ENCODE measurements at regions not wholly inside any gene's neighbourhood (a gene's known extent, or its start where the extent isn't known, plus 50 kb on each side); places are given as distances from the start of the nearest gene placed in this dataset.

- DNase-seq (ENCODE audit: low spot score): no peak
These were observed 579.5 kb downstream of the PDCD6IP start for GRCh38 chr3:34377961-34378360.

DNA sequence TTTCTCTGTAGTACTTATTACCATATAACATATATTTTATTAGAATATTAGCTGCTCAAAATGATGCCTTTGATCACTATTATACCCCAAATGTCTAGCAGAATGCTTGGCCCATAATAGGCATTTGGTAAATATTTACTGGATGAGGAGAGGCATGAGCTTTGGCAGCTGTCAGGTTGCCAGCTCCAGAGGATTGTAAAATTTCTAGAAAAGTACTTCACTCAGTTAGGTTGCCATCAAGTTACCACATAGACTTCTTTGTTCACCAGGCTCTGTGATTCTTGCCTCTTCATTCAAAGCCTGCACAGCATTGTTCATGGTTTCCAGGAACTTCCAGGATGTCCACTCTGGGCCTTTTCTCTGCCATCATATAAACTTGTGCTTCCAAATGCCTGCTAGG, 582.8 kb downstream of the PDCD6IP start:
- no peak for DNase-seq (ENCODE audit: low spot score)

GRCh38 chr3:34382859-34383258, 584.4 kb downstream of the PDCD6IP start:
- no peak for DNase-seq (ENCODE audit: low spot score)

DNA sequence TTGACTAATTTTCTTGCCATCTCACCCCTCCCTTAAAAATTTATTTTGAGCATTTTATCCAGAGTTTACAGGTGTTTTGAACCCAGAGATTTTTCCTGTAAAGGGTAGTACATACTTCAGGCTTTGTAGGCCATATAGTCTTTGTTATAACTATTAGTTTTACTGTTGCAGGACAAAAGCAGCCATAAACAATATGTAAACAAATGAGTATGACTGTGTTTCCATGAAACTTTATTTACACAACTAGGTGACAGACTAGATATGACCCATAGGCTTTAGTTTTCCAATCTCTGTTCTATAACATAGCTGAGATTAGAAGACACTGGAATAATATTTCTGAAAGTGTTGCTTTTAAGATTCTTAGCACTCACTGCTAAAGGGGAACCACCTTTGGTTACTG, 587.9 kb downstream of the PDCD6IP start:
- no peak for DNase-seq (ENCODE audit: low spot score)

GRCh38 chr3:34387826-34388564, 589.6 kb downstream of the PDCD6IP start:
- no peak for DNase-seq (ENCODE audit: low spot score)

DNA sequence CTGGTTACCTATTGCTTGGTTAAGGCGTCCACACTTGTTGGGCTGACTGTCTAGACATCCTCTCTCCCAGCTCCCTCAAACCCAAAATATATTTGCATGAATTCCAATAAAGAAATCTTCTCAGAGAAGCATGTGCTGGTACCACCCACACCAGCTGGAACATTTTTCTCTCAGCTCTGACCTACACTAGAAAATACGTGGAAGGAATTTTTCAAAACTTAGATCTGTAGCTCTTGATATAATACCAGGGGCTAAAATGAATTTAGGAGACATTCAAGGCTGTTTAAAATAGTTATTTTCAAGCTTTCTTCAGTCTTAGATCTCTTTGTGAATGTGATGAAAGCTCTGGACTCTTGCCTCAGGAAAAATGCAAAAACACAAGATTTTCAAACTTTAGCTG, 590.4 kb downstream of the PDCD6IP start:
- DNase-seq (ENCODE audit: low spot score): no peak

DNA sequence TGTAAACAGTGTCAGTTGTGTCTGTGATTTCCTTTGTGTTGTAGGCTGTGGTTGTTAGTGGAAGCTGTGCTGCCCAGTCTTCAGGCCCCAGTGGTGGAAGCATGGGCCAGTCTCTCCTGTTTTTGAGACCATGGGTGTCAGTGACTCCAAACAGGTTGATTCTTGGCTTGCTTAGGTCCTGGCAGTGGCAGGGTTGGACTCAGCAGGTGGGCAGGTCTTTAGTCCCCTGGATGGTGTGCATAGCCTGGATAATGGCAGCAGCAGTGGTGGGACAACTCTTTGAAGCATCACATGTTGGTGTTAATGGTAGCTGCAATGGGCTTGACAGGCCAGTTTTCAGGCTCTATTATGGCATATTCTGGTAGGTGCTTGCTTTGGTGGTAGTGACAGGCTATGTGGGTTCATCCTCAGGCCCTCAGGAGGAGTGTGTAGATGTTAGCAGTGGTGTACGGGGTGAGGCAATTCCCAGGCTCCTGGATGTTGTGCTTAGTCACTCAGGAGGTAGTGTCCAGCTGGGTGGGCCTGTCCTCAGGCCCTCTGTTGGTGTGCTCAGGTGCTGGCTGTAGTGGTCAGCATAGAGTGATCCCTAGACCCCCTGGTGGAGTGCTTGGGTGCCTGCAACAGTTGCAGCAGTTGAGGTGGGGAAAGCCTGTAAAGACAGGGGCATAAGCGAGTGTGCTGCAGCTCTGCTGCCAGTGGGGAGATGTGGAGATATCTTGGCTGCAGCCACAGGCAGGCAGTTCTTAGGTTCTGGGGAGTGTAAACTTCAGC, 596.7 kb downstream of the PDCD6IP start:
- DNase-seq (ENCODE audit: low spot score): no peak

- no peak for DNase-seq (ENCODE audit: low spot score)
These were observed 597.9 kb downstream of the PDCD6IP start for GRCh38 chr3:34396288-34396687.

DNA sequence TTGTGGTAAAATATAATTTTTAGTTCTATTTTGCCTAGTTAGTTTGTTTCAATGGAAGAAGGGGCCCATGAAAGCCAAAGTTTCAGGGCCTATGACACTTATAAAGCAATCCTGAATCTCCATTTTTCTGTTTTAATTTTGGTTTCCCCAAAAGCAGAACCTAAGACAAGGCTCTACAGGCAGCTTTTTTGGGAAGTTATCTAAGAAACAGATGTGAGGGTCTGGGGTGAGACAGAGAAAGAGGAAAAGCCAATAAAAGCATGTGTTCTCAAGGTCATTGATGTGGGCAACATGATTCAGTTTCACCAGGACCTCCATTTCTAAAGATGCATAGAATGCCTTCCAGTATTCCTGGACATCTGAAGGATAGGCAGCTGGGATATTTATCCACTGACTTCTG, 598.5 kb downstream of the PDCD6IP start:
- no peak for DNase-seq (ENCODE audit: low spot score)

- no peak for DNase-seq (ENCODE audit: low spot score)
These were observed 601.0 kb downstream of the PDCD6IP start for GRCh38 chr3:34399401-34399800.

DNA sequence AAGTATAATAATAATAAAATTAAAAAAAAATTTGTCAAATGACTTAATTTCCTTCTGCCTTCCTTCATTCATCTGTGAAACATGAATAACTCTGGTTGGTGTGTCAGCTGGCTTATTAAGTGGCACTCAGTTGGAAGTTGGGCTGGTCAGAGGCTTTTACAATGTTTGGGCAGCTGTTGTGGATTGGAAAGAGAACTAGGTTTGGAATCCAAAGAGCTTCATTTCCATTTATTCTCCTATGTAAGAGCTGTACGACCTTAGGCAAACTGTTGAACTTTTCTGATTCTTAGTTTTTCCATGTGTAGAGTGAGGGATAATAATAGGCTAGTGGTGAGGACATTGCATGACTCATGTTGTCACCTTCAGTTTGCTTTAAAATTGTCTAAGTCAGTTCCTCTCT, 606.7 kb downstream of the PDCD6IP start:
- no peak for DNase-seq (ENCODE audit: low spot score)

GRCh38 chr3:34407281-34407680, 608.9 kb downstream of the PDCD6IP start:
- no peak for DNase-seq (ENCODE audit: low spot score)

- DNase-seq (ENCODE audit: low spot score): no peak
These were observed 609.7 kb downstream of the PDCD6IP start for GRCh38 chr3:34408088-34408487.

DNA sequence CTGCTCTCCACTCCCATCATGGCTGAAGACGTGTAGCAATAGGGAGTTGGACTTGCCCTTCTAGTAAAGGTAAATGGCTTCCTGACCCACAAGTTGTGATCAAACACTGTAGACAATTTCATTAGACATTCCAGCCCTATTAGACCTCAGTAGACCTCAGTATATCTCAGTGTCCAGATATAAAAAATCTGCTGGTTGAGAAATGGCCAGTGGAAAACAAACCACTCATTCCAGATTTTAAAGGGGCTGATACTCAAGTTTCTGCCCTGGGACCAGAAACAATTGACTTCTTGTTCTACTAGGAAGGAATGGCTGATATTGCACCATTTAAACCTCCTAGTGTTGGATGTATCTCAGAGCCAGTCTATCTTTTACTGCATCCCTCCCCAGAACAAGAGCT, 613.2 kb downstream of the PDCD6IP start:
- DNase-seq (ENCODE audit: low spot score): no peak

GRCh38 chr3:34419801-34420200, 621.4 kb downstream of the PDCD6IP start:
- DNase-seq (ENCODE audit: low spot score): no peak

GRCh38 chr3:34421762-34422161, 623.3 kb downstream of the PDCD6IP start:
- no peak for DNase-seq (ENCODE audit: low spot score)

DNA sequence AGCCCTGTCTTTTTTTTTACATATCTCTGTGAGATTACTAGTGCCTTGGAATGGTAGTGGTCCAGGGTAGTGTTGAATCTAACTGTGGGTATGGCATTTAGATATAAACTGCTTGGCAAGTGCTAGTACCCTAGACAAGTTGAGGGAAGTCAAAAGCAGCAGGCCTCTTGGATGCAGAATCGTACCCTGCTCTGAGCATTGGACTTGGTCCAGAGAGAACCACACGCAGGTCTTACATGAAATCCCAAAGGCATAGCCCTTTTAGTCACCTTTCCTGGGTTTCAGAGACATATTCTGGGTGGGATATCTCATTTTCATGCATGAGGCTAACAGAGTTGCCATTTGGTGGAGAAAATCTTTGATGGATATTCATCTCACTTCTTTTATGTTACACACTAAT, 641.4 kb downstream of the PDCD6IP start:
- no peak for DNase-seq (ENCODE audit: low spot score)

- no peak for DNase-seq (ENCODE audit: low spot score)
These were observed 645.7 kb downstream of the PDCD6IP start for GRCh38 chr3:34444137-34444536.

DNA sequence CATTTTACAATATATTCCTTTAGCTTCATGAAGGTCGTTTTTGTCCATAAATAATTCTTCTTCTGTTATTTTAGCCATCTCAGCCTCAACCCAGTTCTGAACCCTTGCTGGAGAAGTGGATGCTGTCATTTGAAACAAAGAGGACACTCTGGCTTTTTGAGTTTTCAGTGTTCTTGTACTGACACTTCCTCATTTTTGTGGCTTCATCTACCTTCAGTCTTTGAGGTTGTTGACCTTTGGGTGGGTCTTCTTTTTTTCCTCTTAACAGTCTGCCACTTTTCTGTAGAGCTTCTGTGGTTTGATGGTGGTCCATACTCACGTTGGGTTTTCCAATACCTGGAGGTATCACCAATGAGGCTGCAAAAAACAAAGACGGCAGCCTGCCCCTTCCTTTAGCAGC, 650.9 kb downstream of the PDCD6IP start:
- no peak for DNase-seq (ENCODE audit: low spot score)

- no peak for DNase-seq (ENCODE audit: low spot score)
These were observed 665.0 kb downstream of the PDCD6IP start for GRCh38 chr3:34463414-34463813.

GRCh38 chr3:34464646-34465045, 666.2 kb downstream of the PDCD6IP start:
- no peak for DNase-seq (ENCODE audit: low spot score)

DNA sequence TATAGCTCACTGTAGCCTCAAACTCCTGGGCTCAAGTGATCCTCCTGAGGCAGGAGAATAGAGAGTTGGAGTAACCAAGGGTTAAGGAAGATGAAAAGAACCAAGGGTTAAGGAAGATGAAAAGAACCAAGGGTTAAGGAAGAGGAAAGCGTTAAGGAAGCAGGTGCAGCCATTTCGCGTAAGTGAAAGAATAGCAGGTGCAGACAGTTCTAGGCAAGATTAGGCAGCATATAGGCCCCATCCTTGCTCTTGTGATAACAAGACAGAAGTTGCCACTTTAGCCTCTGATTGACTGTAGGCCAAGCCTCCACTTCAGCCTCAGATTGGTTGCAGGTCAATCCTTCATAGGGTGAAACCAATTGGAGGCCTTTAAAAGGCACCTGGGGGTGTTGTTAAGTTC, 677.4 kb downstream of the PDCD6IP start:
- DNase-seq (ENCODE audit: low spot score): no peak

- no peak for DNase-seq (ENCODE audit: low spot score)
These were observed 685.0 kb downstream of the PDCD6IP start for GRCh38 chr3:34483311-34483887.
